ENCODE measurements at regions not wholly inside any gene's neighbourhood (a gene's known extent, or its start where the extent isn't known, plus 50 kb on each side); places are given as distances from the start of the nearest gene placed in this dataset.

GRCh38 chr13:91167706-91168385 lies 179.6 kb upstream of the MIR17HG start:
- TF ChIP-seq REST (IDR thresholded peaks at IDR 0.05; ENCODE audit: insufficient replicate concordance, low read depth) = no peak
- TF ChIP-seq CTCF (IDR thresholded peaks at IDR 0.05; ENCODE audit: insufficient read depth, low read length) = no peak
- no peak for TF ChIP-seq SPI1 (IDR thresholded peaks at IDR 0.05; ENCODE audit: borderline replicate concordance, low read depth)
- no peak for TF ChIP-seq GABPA (IDR thresholded peaks at IDR 0.05; ENCODE audit: low read depth)
- no peak for TF ChIP-seq POLR2AphosphoS5 (IDR thresholded peaks at IDR 0.05; ENCODE audit: low read depth)
- no peak overlapping the region for H3K27ac ChIP-seq (replicated peaks)
- H3K4me3 ChIP-seq (replicated peaks; ENCODE audit: insufficient read depth, low read length) = no peak overlapping the region
- H3K27me3 ChIP-seq (ENCODE audit: insufficient read depth, poor library complexity, severe bottlenecking) = no peaks in the 10 kb centered on the region
- no peak for DNase-seq (ENCODE audit: low read depth in 1 of 2, low spot score in 1 of 2)

- Histone ChIP-seq H3K4me3 (replicated peaks; ENCODE audit: insufficient read depth, low read length) (no peak overlapping the region), H3K27ac (replicated peaks) (no peak overlapping the region), H3K27me3 (ENCODE audit: insufficient read depth, poor library complexity, severe bottlenecking) (no peaks in the 10 kb centered on the region)
- DNase-seq (ENCODE audit: low read depth in 1 of 2, low spot score in 1 of 2) = no peak
- no peak for TF ChIP-seq CTCF (IDR thresholded peaks at IDR 0.05; ENCODE audit: insufficient read depth, low read length)
- TF ChIP-seq REST (IDR thresholded peaks at IDR 0.05; ENCODE audit: insufficient replicate concordance, low read depth) = no peak
- TF ChIP-seq SPI1 (IDR thresholded peaks at IDR 0.05; ENCODE audit: borderline replicate concordance, low read depth) = no peak
- TF ChIP-seq POLR2AphosphoS5 (IDR thresholded peaks at IDR 0.05; ENCODE audit: low read depth) = no peak
- TF ChIP-seq GABPA (IDR thresholded peaks at IDR 0.05; ENCODE audit: low read depth) = no peak
Measured at GRCh38 chr13:91168386-91168711, 179.1 kb upstream of the MIR17HG start.

- DNase-seq (ENCODE audit: low read depth in 1 of 2, low spot score in 1 of 2) = no peak
- Histone ChIP-seq H3K27me3 (ENCODE audit: insufficient read depth, poor library complexity, severe bottlenecking) (no peaks in the 10 kb centered on the region), H3K27ac (replicated peaks) (no peak overlapping the region), H3K4me3 (replicated peaks; ENCODE audit: insufficient read depth, low read length) (no peak overlapping the region)
- no peak for TF ChIP-seq REST (IDR thresholded peaks at IDR 0.05; ENCODE audit: insufficient replicate concordance, low read depth)
- TF ChIP-seq SPI1 (IDR thresholded peaks at IDR 0.05; ENCODE audit: borderline replicate concordance, low read depth) = no peak
- TF ChIP-seq POLR2AphosphoS5 (IDR thresholded peaks at IDR 0.05; ENCODE audit: low read depth) = no peak
- no peak for TF ChIP-seq GABPA (IDR thresholded peaks at IDR 0.05; ENCODE audit: low read depth)
- no peak for TF ChIP-seq CTCF (IDR thresholded peaks at IDR 0.05; ENCODE audit: insufficient read depth, low read length)
Measured at GRCh38 chr13:91169321-91170050, 178.0 kb upstream of the MIR17HG start.
